Spleen (tissue), 7 donors: ENCODE measurements at regions not wholly inside any gene's neighbourhood (a gene's known extent, or its start where the extent isn't known, plus 50 kb on each side); places are given as distances from the start of the nearest gene placed in this dataset.

Experiments
- CTCF ChIP-seq, 11 experiments: fragments of 200-600 bp in 7 of 11; fragments of 450-650 bp in 4 of 11; sonication (generic) in 4 of 11; IDR thresholded peaks in 8 of 11; conservative IDR thresholded peaks in 3 of 11; 1 replicate in 7 of 11; 2 replicates in 4 of 11; pipeline versions ENCODE4 v1.4.0 to v1.8.0; 2016 to 2021; ENCODE audit warnings: antibody characterized with exemption in 11 of 11, inconsistent platforms in 4 of 11, mild to moderate bottlenecking in 1 of 11
- POLR2A ChIP-seq, 3 donors: fragments of 450-650 bp; IDR thresholded peaks; one replicate each; pipeline ENCODE4 v1.5.1; 2017; ENCODE audit warnings: antibody characterized with exemption in 3 of 3, mild to moderate bottlenecking in 1 of 3
- POLR2AphosphoS5 ChIP-seq, 3 donors: sonication (generic); formaldehyde crosslinking; IDR thresholded peaks; one replicate each; pipeline ENCODE4 v1.5.1; 2017; ENCODE audit warnings: antibody characterized with exemption in 3 of 3
- donor health status: DM: no; HTN: no; CAD: no; lungs with moderate emphysema.
- donor health status: DM: no; HTN: no; CAD: no.
- donor health status: DM: no; HTN: no; CAD: no.

GRCh38 chr3:59692117-59692516 is 642.3 kb upstream of the CFAP20DC start:
- TF ChIP-seq POLR2A (IDR thresholded peaks at IDR 0.05) (no peak), CTCF (IDR thresholded peaks at IDR 0.05 in 8 of 11, conservative IDR thresholded peaks at IDR 0.05 in 3 of 11) (no peak), POLR2AphosphoS5 (IDR thresholded peaks at IDR 0.05) (no peak)
